ENCODE measurements at regions not wholly inside any gene's neighbourhood (a gene's known extent, or its start where the extent isn't known, plus 50 kb on each side); places are given as distances from the start of the nearest gene placed in this dataset.

GRCh38 chr11:33538726-33539125 is 161.9 kb downstream of the C11orf91 start:
- no peak overlapping the region for H3K4ac ChIP-seq (ENCODE audit: low read depth in 1 of 2, low read length in 2 of 2)
- H2BK15ac ChIP-seq (ENCODE audit: low read depth, poor library complexity, severe bottlenecking), result no peak overlapping the region
- peaks cover 6% of the 10 kb centered on the region for H3K9me3 ChIP-seq (ENCODE audit: control insufficient read depth, low read length)
- no peak overlapping the region for H4K91ac ChIP-seq (ENCODE audit: low read length)
- no peak overlapping the region for H2BK5ac ChIP-seq (ENCODE audit: low read depth, low read length, poor library complexity, severe bottlenecking)
- H4K8ac ChIP-seq (ENCODE audit: low read length), result no peak overlapping the region
- H3K4me3 ChIP-seq (ENCODE audit: insufficient read depth in 1 of 2, low read depth in 1 of 2, low read length in 2 of 2), result no peak overlapping the region
- no peak overlapping the region for H2AK5ac ChIP-seq (ENCODE audit: low read length, severe bottlenecking)
- H3K14ac ChIP-seq (ENCODE audit: low read length in 2 of 2), result no peak overlapping the region
- no peak overlapping the region for H2AFZ ChIP-seq (ENCODE audit: low read depth, low read length)
- H3K27ac ChIP-seq (ENCODE audit: low read length, poor library complexity, severe bottlenecking), result no peak overlapping the region
- no peak for DNase-seq
- H2BK12ac ChIP-seq (ENCODE audit: low read length in 2 of 2), result no peak overlapping the region
- no peak overlapping the region for H2BK120ac ChIP-seq (ENCODE audit: low read depth, low read length)
- H3K4me2 ChIP-seq (ENCODE audit: low read length, poor library complexity, severe bottlenecking), result no peak overlapping the region
- no peaks in the 10 kb centered on the region for H3K27me3 ChIP-seq (ENCODE audit: control insufficient read depth in 1 of 2, insufficient read depth in 1 of 2, low read length in 2 of 2)
- 100% methylated on average over 1 of the region's 2 CpGs for WGBS
- no peak overlapping the region for H3K18ac ChIP-seq (ENCODE audit: low read depth in 1 of 2, low read length in 2 of 2)
- peaks cover 7% of the 10 kb centered on the region for H3K79me1 ChIP-seq (replicated peaks; ENCODE audit: low read length, poor library complexity, severe bottlenecking)
- no peak overlapping the region for H3K23ac ChIP-seq (ENCODE audit: low read length in 2 of 2)
- peaks cover 3 to 20% of the 10 kb centered on the region in 2 experiments for H3K36me3 ChIP-seq (ENCODE audit: control insufficient read depth in 1 of 2, insufficient read depth in 2 of 2, low read depth in 1 of 2, low read length in 2 of 2)
- no peaks in the 10 kb centered on the region for H3K4me1 ChIP-seq (ENCODE audit: control insufficient read depth, insufficient read depth, low read depth, low read length)
- H3K9ac ChIP-seq (ENCODE audit: low read length), result peak overlapping the region; percentile 53

- H2BK12ac ChIP-seq (ENCODE audit: low read length in 2 of 2), result no peak overlapping the region
- H3K27me3 ChIP-seq (ENCODE audit: control insufficient read depth in 1 of 2, insufficient read depth in 1 of 2, low read length in 2 of 2), result no peaks in the 10 kb centered on the region
- H2AK5ac ChIP-seq (ENCODE audit: low read length, severe bottlenecking), result no peak overlapping the region
- DNase-seq, result no peak
- H3K14ac ChIP-seq (ENCODE audit: low read length in 2 of 2), result no peak overlapping the region
- H3K23ac ChIP-seq (ENCODE audit: low read length in 2 of 2), result no peak overlapping the region
- no peak overlapping the region for H4K8ac ChIP-seq (ENCODE audit: low read length)
- H4K91ac ChIP-seq (ENCODE audit: low read length), result no peak overlapping the region
- H2AFZ ChIP-seq (ENCODE audit: low read depth, low read length), result no peak overlapping the region
- peaks cover 6% of the 10 kb centered on the region for H3K9me3 ChIP-seq (ENCODE audit: control insufficient read depth, low read length)
- H3K9ac ChIP-seq (ENCODE audit: low read length), result no peak overlapping the region
- no peak overlapping the region for H3K4me2 ChIP-seq (ENCODE audit: low read length, poor library complexity, severe bottlenecking)
- no peak overlapping the region for H2BK120ac ChIP-seq (ENCODE audit: low read depth, low read length)
- peaks cover 8% of the 10 kb centered on the region for H3K79me1 ChIP-seq (replicated peaks; ENCODE audit: low read length, poor library complexity, severe bottlenecking)
- H3K18ac ChIP-seq (ENCODE audit: low read depth in 1 of 2, low read length in 2 of 2), result no peak overlapping the region
- H2BK15ac ChIP-seq (ENCODE audit: low read depth, poor library complexity, severe bottlenecking), result no peak overlapping the region
- no peaks in the 10 kb centered on the region for H3K36me3 ChIP-seq (ENCODE audit: control insufficient read depth in 1 of 2, insufficient read depth in 2 of 2, low read depth in 1 of 2, low read length in 2 of 2)
- WGBS, result 71% methylated on average over 4 of the region's 4 CpGs
- H3K4ac ChIP-seq (ENCODE audit: low read depth in 1 of 2, low read length in 2 of 2), result no peak overlapping the region
- H3K4me1 ChIP-seq (ENCODE audit: control insufficient read depth, insufficient read depth, low read depth, low read length), result peaks cover 4% of the 10 kb centered on the region
- H2BK5ac ChIP-seq (ENCODE audit: low read depth, low read length, poor library complexity, severe bottlenecking), result no peak overlapping the region
- no peak overlapping the region for H3K27ac ChIP-seq (ENCODE audit: low read length, poor library complexity, severe bottlenecking)
- no peak overlapping the region for H3K4me3 ChIP-seq (ENCODE audit: insufficient read depth in 1 of 2, low read depth in 1 of 2, low read length in 2 of 2)
These were observed 164.4 kb downstream of the C11orf91 start for GRCh38 chr11:33536178-33536577.

- Histone ChIP-seq H3K36me3 (ENCODE audit: control insufficient read depth in 1 of 2, insufficient read depth in 2 of 2, low read depth in 1 of 2, low read length in 2 of 2) (no peaks in the 10 kb centered on the region), H3K79me1 (replicated peaks; ENCODE audit: low read length, poor library complexity, severe bottlenecking) (peaks cover 8% of the 10 kb centered on the region), H2AFZ (ENCODE audit: low read depth, low read length) (no peak overlapping the region), H4K91ac (ENCODE audit: low read length) (no peak overlapping the region), H3K18ac (ENCODE audit: low read depth in 1 of 2, low read length in 2 of 2) (no peak overlapping the region), H3K9me3 (ENCODE audit: control insufficient read depth, low read length) (peaks cover 6% of the 10 kb centered on the region), H3K14ac (ENCODE audit: low read length in 2 of 2) (no peak overlapping the region), H3K4me1 (ENCODE audit: control insufficient read depth, insufficient read depth, low read depth, low read length) (peaks cover 5% of the 10 kb centered on the region), H3K4me2 (ENCODE audit: low read length, poor library complexity, severe bottlenecking) (no peak overlapping the region), H3K4me3 (ENCODE audit: insufficient read depth in 1 of 2, low read depth in 1 of 2, low read length in 2 of 2) (no peak overlapping the region), H2AK5ac (ENCODE audit: low read length, severe bottlenecking) (no peak overlapping the region), H2BK15ac (ENCODE audit: low read depth, poor library complexity, severe bottlenecking) (no peak overlapping the region), H3K27ac (ENCODE audit: low read length, poor library complexity, severe bottlenecking) (no peak overlapping the region), H2BK120ac (ENCODE audit: low read depth, low read length) (no peak overlapping the region), H2BK12ac (ENCODE audit: low read length in 2 of 2) (no peak overlapping the region), H3K9ac (ENCODE audit: low read length) (peak overlapping the region; percentile 59), H2BK5ac (ENCODE audit: low read depth, low read length, poor library complexity, severe bottlenecking) (no peak overlapping the region), H3K4ac (ENCODE audit: low read depth in 1 of 2, low read length in 2 of 2) (no peak overlapping the region), H3K23ac (ENCODE audit: low read length in 2 of 2) (no peak overlapping the region), H3K27me3 (ENCODE audit: control insufficient read depth in 1 of 2, insufficient read depth in 1 of 2, low read length in 2 of 2) (no peaks in the 10 kb centered on the region), H4K8ac (ENCODE audit: low read length) (no peak overlapping the region)
- WGBS, result 100% methylated on average over 1 of the region's 1 CpG
- no peak for DNase-seq
These were observed 166.1 kb downstream of the C11orf91 start for GRCh38 chr11:33534575-33534974.

GRCh38 chr11:33533386-33534052 is 167.1 kb downstream of the C11orf91 start:
- H3K27ac ChIP-seq (ENCODE audit: low read length, poor library complexity, severe bottlenecking), result no peak overlapping the region
- H2BK12ac ChIP-seq (ENCODE audit: low read length in 2 of 2), result no peak overlapping the region
- no peak overlapping the region for H3K4me3 ChIP-seq (ENCODE audit: insufficient read depth in 1 of 2, low read depth in 1 of 2, low read length in 2 of 2)
- H2AK5ac ChIP-seq (ENCODE audit: low read length, severe bottlenecking), result no peak overlapping the region
- H3K36me3 ChIP-seq (ENCODE audit: control insufficient read depth in 1 of 2, insufficient read depth in 2 of 2, low read depth in 1 of 2, low read length in 2 of 2), result no peaks in the 10 kb centered on the region
- H4K91ac ChIP-seq (ENCODE audit: low read length), result no peak overlapping the region
- no peak overlapping the region for H4K8ac ChIP-seq (ENCODE audit: low read length)
- no peak overlapping the region for H3K14ac ChIP-seq (ENCODE audit: low read length in 2 of 2)
- H3K23ac ChIP-seq (ENCODE audit: low read length in 2 of 2), result no peak overlapping the region
- peak; percentile 9 for DNase-seq
- peak overlapping the region; percentile 59 for H3K9ac ChIP-seq (ENCODE audit: low read length)
- H3K4ac ChIP-seq (ENCODE audit: low read depth in 1 of 2, low read length in 2 of 2), result no peak overlapping the region
- peaks cover 8% of the 10 kb centered on the region for H3K79me1 ChIP-seq (replicated peaks; ENCODE audit: low read length, poor library complexity, severe bottlenecking)
- H3K18ac ChIP-seq (ENCODE audit: low read depth in 1 of 2, low read length in 2 of 2), result no peak overlapping the region
- no peak overlapping the region for H2BK120ac ChIP-seq (ENCODE audit: low read depth, low read length)
- H2AFZ ChIP-seq (ENCODE audit: low read depth, low read length), result no peak overlapping the region
- no peak overlapping the region for H2BK15ac ChIP-seq (ENCODE audit: low read depth, poor library complexity, severe bottlenecking)
- 67% methylated on average over 5 of the region's 5 CpGs for WGBS
- no peak overlapping the region for H2BK5ac ChIP-seq (ENCODE audit: low read depth, low read length, poor library complexity, severe bottlenecking)
- no peak overlapping the region for H3K4me2 ChIP-seq (ENCODE audit: low read length, poor library complexity, severe bottlenecking)
- H3K4me1 ChIP-seq (ENCODE audit: control insufficient read depth, insufficient read depth, low read depth, low read length), result peaks cover 5% of the 10 kb centered on the region
- no peaks in the 10 kb centered on the region for H3K27me3 ChIP-seq (ENCODE audit: control insufficient read depth in 1 of 2, insufficient read depth in 1 of 2, low read length in 2 of 2)
- peaks cover 6% of the 10 kb centered on the region for H3K9me3 ChIP-seq (ENCODE audit: control insufficient read depth, low read length)
